ENCODE measurements at regions not wholly inside any gene's neighbourhood (a gene's known extent, or its start where the extent isn't known, plus 50 kb on each side); places are given as distances from the start of the nearest gene placed in this dataset.
A peak's percentile ranks its signal among the peaks of the same experiment; 100 is the strongest.

- DNase-seq (ENCODE audit: low spot score) = no peak
- FAIRE-seq = no peak
These were observed 242.2 kb downstream of the B3GLCT start for GRCh38 chr13:31441800-31442510.

- no peak for DNase-seq (ENCODE audit: low spot score)
- FAIRE-seq = no peak
These were observed 242.8 kb downstream of the B3GLCT start for GRCh38 chr13:31442571-31442970.

GRCh38 chr13:31444266-31444856 lies 244.6 kb downstream of the B3GLCT start:
- DNase-seq (ENCODE audit: low spot score) = no peak
- no peak for FAIRE-seq

- FAIRE-seq = no peak
- DNase-seq (ENCODE audit: low spot score) = no peak
These were observed 252.8 kb downstream of the B3GLCT start for GRCh38 chr13:31452525-31452924.

- DNase-seq (ENCODE audit: low spot score) (no peak), FAIRE-seq (no peak)
These were observed 255.8 kb downstream of the B3GLCT start for GRCh38 chr13:31455581-31455980.

GRCh38 chr13:31456056-31456455 lies 256.3 kb downstream of the B3GLCT start:
- FAIRE-seq (no peak), DNase-seq (ENCODE audit: low spot score) (no peak)

GRCh38 chr13:31460061-31460460 lies 260.3 kb downstream of the B3GLCT start:
- DNase-seq (ENCODE audit: low spot score) = no peak
- no peak for FAIRE-seq

- DNase-seq (ENCODE audit: low spot score) (no peak), FAIRE-seq (no peak)
These were observed 262.1 kb downstream of the B3GLCT start for GRCh38 chr13:31461923-31462322.

- FAIRE-seq (no peak), DNase-seq (ENCODE audit: low spot score) (no peak)
These were observed 263.0 kb downstream of the B3GLCT start for GRCh38 chr13:31462766-31463165.

GRCh38 chr13:31468114-31468902 lies 268.5 kb downstream of the B3GLCT start:
- DNase-seq (ENCODE audit: low spot score) (no peak), FAIRE-seq (no peak)

GRCh38 chr13:31469377-31469776 lies 269.6 kb downstream of the B3GLCT start:
- no peak for FAIRE-seq

GRCh38 chr13:31476266-31476665 lies 263.1 kb upstream of the RXFP2 start:
- DNase-seq (ENCODE audit: low spot score) = peak; percentile 3
- no peak for FAIRE-seq

More at GRCh38 chr13:31469377-31469776, 269.6 kb downstream of the B3GLCT start:
- DNase-seq (ENCODE audit: low spot score) = no peak

- DNase-seq (ENCODE audit: low spot score) = no peak
- no peak for FAIRE-seq
These were observed 262.6 kb upstream of the RXFP2 start for GRCh38 chr13:31476753-31477152.

- FAIRE-seq (no peak), DNase-seq (ENCODE audit: low spot score) (no peak)
These were observed 261.4 kb upstream of the RXFP2 start for GRCh38 chr13:31477961-31478360.

GRCh38 chr13:31485183-31485582 lies 254.1 kb upstream of the RXFP2 start:
- FAIRE-seq = no peak
- DNase-seq (ENCODE audit: low spot score) = no peak

- DNase-seq (ENCODE audit: low spot score) (no peak), FAIRE-seq (no peak)
These were observed 253.7 kb upstream of the RXFP2 start for GRCh38 chr13:31485651-31486051.

GRCh38 chr13:31495336-31495735 lies 244.0 kb upstream of the RXFP2 start:
- DNase-seq (ENCODE audit: low spot score) (no peak), FAIRE-seq (no peak)

GRCh38 chr13:31499274-31499673 lies 240.1 kb upstream of the RXFP2 start:
- DNase-seq (ENCODE audit: low spot score) = no peak
- no peak for FAIRE-seq

- no peak for FAIRE-seq
These were observed 235.7 kb upstream of the RXFP2 start for GRCh38 chr13:31503626-31504025.

GRCh38 chr13:31504918-31505317 lies 234.4 kb upstream of the RXFP2 start:
- FAIRE-seq (no peak), DNase-seq (ENCODE audit: low spot score) (no peak)

More at GRCh38 chr13:31503626-31504025, 235.7 kb upstream of the RXFP2 start:
- no peak for DNase-seq (ENCODE audit: low spot score)

GRCh38 chr13:31512331-31512730 lies 227.0 kb upstream of the RXFP2 start:
- FAIRE-seq (no peak), DNase-seq (ENCODE audit: low spot score) (no peak)

GRCh38 chr13:31514932-31515331 lies 224.4 kb upstream of the RXFP2 start:
- no peak for FAIRE-seq
- DNase-seq (ENCODE audit: low spot score) = no peak
